GM21786 (cell line): ENCODE measurements at regions not wholly inside any gene's neighbourhood (a gene's known extent, or its start where the extent isn't known, plus 50 kb on each side); places are given as distances from the start of the nearest gene placed in this dataset.
"Not testable (repeated sequence)": the region's sequence is repeated elsewhere in the genome, so short reads cannot be mapped to it uniquely, and the experiment has no call there.

Experiments
- ATAC-seq: cut with Tn5 transposase; IDR thresholded peaks from one replicate; pipeline ENCODE4 v1.9.1; 2021; ENCODE audit not compliant: unreplicated experiment

DNA sequence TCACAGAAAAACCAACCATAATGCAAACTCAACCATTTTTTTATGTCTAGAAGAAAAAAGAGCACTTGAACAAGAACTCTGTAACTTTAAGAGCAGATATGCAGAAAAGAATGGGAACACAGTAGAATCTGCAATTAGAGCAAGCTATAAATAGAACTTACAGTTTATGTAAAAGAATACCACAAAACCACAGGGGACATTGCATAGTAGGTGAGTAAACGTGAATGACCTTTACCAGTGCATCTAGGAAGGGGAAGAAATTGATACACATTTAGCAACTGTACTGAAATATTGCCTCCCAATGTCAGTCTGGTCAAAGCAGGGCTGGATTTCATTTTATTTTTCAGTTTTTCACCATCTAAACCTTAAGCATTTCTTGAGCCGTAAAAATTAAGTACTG lies 242.2 kb upstream of the EDNRB start:
- peak; percentile 80 for ATAC-seq

DNA sequence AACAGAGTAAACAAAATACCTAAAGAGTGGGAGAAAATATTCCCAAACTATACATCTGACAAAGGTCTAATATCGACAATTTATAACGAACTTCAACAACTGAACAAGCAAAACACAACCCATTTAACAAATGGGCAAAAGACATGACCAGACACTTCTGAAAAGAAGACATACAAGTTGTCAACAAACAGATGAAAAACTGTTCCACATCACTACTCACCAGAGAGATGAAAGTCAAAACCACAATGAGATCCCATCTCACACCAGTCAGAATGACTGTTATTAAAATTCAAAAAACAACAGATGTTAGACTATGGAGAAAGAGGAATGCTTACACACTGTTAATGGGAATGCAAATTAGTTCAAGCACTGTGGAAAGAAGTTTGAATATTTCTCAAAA lies 233.8 kb upstream of the EDNRB start:
- ATAC-seq = no peak

DNA sequence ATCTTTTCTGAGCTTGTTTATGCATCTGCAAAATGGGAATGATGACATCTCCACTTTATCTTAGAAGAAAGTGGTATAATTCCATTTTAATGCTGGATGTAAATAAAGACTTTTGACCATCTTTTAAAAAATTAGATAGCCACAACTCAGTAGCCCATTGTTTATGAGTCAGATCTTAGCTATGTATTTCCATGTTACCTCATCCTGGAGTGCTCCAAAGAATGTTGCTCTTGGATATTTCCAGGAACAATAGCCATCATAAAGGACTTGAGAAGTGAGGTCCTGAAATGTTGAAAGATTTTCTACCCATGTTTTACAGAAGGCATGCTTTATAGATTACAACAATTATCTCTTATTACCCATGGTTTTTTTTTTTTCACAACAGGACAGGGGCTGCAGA lies 229.3 kb upstream of the EDNRB start:
- ATAC-seq = no peak

DNA sequence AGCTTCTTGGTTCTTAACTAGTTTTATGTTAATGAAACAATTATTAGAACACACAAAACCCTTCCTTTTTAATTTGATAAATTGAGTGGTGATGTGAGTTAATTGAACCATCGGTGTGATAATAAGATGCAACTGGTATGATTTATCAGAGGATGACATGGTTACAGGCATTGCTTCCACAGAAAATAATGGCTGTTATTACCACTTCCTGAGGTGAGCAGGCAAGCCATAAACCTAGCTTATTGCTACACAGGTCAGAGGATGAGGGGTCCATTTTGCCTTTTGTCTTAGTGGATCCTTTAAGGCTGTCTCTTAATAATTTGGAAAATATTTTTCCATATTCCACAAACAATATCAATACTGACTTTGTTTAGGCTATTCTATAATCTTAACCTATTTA lies 226.6 kb upstream of the EDNRB start:
- ATAC-seq = no peak

DNA sequence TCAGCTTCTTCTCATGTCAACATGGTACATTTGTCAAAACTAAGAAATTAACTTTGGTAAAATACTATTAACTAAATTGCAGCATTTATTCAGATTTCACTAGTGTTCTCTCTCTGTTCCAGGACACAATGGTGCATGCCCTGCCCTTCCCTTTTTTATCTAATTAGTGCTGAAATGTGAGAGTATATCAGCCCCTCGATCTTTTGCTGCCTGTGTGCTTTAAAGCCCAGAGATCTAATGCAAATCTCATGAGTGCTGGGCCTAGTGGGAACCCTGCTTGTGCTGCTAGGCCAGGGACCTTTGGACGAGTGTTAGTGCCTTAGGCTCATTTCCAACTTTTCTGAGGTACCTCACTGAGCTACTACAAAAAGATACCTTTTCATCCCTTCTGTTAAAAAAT lies 221.1 kb upstream of the EDNRB start:
- ATAC-seq = no peak

DNA sequence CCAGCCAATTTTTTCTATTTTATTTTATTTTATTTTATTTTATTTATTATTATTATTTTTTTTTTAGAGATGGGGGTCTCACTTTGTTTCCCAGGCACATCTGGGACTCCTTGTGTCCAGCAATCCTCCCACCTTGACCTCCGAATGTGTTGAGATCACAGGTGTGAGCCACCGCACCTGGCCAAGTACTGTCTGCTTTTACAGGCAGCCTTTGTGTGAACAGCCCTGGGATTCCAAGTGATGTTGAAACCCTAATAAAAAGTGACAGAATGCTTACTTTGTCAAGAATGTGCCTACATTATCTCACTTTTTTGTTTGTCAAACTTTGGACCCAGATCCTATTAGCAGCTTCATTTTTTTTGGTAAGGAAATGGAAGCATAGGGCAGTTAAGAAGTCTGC lies 220.1 kb upstream of the EDNRB start:
- no peak for ATAC-seq

DNA sequence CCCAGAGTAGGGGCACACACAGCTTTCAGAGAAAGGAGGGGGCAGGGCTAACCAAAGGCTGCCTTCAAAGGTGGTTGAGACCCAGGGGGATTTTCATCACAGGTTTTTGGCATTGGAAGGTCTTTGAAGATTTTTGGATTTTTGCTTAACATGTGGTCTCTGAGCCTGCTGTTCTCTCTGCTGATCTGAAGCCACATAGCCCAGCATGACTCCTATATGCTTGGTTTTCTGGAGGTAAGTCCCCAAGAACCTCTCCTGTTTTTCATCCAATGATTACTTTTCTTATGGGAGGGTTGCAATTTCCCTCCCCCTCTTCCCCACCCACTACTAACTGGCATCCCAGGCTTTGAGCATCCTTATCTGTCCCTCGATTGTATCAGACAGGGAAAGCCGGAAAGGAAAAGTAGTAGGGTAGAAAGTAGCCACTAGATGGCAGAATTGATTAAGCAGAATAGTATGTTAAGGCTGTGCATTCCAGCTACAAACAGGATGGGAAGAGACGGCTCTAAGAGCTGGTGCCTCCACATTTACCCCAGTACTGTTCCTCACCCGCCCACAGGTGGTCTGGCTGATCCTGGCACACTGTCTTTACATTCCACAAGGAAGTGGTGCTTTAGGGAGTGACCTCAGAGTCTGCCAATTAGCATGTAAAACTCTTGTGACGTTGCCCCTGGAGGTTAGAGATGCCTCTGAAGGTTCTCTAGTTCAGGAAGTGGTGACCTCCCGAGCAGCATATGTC lies 218.9 kb upstream of the EDNRB start:
- ATAC-seq = peak; percentile 89

DNA sequence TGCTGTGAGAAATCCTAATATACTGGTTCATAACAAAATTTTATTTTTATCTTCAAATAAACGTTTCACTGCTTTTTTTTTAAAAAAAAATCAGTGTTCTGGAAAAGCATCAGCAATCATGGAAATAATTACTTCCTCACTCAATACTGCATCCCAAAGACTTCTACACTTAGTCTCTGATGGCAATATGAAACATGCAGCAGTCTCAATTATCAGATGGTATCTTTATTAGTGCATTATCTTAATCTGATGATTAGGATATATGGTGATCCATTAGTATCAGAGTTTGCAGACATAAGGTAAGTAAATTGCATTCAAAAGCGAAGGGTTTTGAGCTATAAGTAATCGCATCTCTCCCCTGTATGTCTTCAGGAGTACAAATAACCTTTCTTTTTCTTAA lies 218.3 kb upstream of the EDNRB start:
- ATAC-seq = no peak

DNA sequence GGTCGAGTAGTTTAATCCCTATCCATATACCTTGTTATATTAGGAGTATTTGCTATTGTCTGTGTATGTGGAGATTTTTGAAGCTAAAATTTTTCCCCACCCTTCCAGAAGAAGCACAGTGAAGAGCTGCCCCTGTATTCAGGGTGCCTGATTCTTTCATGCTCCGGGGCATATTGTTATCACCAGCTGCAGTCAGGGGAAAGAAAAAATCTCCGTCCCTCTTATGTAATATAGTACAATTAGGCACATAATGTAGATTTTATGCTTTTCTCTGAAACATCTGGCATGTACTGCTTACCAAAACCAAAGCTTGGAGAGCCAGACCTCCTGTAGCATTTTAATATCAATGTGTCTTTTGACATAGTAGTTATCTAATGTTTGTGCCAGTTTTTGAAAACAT lies 214.9 kb upstream of the EDNRB start:
- ATAC-seq = no peak

DNA sequence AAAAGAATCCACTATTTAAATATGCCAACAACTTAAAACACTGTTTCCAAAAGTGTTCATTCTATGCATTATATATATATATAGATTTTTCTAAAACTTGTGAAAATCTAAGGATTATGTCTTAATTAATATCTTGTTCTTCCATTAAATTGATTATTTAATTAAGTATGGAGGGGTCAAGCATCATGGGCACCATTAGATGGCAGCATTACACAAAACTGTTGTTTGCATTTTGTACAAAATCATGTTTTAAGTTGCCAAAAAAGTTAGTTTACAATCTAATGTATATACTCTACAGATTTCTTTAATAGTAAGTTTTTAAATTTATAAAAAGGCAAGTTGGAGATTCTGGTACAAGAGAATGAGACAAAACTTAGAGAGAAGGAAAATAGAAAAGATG lies 213.2 kb upstream of the EDNRB start:
- no peak for ATAC-seq

DNA sequence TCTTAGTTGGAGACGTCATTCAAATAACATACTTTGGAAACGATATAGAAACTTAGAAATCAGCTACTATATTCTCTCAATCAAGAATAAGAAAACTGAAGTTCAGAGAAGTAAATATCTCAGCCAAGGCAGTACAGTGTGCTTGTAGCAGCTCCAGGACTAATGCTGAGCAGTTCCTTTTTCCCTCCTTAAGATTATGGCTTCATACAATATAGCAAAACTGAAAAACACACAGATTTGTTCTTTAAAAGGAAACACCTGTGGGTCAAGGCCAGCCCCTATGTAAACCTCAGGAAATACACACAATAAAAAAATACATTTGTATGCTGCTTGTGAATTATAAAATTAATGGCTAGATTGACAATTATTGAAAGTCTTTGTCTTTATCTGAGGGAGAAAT lies 212.7 kb upstream of the EDNRB start:
- no peak for ATAC-seq

DNA sequence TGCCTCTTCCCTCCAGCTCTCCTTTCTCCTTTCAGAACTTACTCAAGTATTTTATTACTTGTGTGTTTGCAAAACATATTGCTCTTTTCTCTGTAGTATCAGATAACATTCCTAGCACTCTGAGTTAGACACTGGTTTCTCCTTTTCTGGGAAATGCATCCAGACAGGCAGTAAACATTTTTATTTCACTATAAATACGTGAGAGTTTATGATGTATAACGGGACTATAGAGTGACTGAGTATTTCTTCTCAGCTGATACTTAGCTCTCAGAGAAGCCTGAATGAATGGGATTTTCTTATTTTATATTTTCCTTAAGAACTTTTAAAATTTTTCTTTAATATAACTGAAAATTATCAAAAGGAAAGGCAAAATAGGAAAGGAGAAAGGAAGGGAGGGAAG lies 211.2 kb upstream of the EDNRB start:
- ATAC-seq = no peak

DNA sequence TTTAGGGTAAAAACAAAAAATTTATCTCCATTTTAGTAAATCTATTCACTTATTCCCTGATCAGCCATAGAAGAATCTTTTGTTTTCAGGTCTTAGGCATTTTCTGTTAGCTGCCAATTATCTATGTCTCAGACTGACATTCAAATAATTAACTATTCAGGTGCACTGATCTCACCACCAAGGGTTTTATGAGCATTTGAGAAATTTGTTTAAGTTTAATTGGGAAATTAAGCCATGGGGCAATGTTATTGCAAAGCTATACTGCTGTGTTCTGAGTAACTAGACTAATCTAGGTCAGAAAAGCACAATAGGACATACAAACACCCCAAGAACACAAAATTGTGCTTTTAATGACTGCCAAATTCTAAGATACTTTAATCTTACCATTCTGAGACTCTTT lies 210.7 kb upstream of the EDNRB start:
- no peak for ATAC-seq

DNA sequence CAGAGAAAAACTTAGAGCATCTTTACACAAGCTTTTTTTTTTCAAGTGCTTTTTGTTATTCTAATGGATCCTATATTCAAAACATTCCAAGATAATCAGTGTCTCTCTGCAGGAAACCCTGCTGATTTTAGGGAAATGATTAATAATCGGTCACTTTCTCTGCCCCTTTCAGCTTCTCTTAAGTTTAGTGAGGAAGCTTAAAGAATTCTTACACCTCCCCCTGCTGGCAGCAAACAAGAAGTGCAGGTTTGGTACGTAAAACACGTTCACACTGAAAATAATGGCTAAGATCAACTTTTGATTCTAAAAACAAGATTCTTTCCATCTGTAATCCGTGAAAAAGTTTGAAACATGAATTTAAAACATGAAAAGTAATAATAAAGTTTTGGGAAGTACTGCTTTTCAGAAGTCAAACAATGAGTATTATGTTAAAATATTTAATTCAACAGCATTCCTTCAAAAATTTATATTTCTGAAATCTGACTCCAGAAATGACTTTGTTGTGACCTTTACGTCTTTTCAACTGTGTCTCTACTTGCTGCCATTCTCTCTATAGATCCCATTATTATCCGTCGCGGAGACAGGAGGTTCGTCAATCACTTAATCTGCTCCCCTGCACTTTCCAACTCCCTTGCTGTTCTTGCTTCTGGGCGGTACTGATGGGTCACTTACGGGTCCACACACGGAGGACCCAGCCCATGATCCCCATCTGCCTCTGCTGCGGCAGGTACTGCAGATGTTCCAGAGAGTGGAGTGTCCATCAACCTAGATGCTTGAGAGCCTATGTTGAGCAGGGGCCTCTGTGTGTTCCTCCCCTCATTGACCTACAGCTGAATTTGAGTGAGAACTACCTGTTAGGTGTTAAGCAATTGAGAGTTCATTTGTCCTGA lies 203.1 kb upstream of the EDNRB start:
- ATAC-seq = peak; percentile 47

DNA sequence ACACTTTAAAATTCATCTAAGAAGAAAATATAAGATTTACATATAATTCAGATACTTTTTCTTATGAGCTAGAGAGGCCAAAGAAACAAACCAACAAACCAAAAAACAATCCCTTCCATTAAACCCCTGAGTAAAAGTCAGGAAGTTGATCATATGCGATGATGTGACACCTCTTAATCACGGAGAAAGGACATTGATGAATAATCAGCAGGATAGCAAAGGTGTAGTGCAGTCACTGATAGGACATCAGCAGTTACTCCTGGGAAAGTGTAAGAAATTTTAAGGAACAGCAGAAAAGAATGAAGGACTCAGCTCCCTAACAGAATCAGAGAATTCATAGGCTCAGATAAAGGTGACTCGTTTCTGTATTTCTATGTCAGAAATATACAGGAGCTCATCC lies 202.4 kb upstream of the EDNRB start:
- no peak for ATAC-seq

DNA sequence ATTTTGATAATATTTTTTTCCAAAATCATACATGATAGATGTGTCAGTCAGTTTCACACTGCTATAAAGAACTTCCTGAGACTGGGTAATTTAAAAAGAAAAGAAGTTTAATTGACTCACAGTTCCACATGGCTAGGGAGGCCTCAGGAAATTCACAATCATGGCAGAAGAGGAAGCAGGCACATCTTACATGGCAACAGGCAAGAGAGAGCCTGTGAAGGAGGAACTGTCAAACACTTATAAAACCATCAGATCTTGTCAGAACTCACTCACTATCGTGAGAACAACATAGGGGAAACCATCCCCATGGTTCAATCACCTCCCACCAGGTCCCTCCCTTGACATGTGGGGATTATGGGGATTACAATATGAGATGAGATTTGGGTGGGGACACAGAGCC lies 201.5 kb upstream of the EDNRB start:
- ATAC-seq = not testable (repeated sequence)

DNA sequence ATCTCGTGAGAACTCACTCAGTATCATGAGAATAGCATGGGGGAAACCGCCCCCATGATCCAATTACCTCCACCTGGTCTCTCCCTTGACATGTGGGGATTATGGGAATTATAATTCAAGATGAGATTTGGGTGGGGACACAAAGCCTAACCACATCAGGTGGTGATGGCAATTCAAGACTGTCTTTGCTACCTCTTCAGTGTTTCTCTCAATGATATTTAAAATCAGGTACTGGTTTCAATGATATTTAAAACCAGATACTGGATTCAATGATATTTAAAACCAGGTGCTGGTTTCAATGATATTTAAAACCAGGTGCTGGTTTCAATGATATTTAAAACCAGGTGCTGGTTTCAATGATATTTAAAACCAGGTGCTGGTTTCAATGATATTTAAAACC lies 198.4 kb upstream of the EDNRB start:
- peak; percentile 35 for ATAC-seq

DNA sequence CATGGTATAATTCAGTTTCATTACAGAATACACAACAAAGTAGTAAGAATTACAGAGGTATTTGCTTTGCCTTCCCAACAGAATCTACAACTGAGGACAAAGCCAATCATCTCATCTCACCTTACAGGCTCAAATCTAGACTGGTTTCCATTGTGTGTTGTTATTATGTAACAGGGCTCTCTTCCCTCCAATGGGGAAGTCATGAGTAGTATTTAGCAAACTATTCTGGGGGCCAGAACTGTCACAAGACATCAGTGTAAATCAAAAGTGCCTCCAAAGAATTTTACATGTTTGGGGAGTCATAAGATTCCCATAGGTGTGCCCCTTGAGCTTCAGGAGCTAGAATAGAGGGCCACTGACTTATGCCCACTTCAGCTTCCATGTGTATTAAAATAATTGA lies 187.0 kb upstream of the EDNRB start:
- no peak for ATAC-seq

DNA sequence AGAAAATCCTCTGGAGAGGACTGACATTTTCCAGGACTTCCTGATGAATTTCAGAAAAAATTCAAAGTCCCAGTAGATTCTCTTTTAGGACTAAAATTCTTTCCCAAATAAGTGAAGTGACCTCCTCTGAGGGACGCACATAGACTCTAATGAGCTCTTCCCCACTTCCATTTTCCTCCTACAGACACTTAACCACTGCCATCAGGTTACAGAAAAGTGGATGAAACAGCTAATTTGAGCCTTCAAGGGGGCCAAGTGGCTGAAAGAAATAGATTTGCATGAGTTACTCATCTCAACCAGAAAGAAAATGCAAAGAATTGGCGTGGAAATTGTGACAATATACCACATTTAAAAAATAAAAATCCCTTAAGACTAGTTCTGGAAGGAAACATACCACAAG lies 185.3 kb upstream of the EDNRB start:
- ATAC-seq = no peak

DNA sequence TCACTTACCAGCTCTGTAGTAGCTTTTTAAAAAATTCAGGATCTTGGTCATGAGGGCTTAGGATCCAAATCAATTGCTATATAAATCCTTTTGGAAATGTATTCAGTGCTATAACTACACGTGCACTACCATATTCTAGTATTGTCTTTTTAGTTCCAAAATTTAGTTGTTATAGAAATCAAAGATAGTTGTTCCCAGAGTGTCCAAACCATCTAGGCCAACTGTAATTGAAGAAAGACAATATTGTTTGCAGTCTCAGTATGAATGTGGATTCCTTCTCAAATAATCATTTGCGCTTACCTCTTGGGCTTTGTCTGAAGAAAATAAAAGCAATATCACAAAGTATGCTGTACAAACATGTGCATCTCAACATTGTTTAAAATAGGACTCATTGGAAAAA lies 184.1 kb upstream of the EDNRB start:
- no peak for ATAC-seq

DNA sequence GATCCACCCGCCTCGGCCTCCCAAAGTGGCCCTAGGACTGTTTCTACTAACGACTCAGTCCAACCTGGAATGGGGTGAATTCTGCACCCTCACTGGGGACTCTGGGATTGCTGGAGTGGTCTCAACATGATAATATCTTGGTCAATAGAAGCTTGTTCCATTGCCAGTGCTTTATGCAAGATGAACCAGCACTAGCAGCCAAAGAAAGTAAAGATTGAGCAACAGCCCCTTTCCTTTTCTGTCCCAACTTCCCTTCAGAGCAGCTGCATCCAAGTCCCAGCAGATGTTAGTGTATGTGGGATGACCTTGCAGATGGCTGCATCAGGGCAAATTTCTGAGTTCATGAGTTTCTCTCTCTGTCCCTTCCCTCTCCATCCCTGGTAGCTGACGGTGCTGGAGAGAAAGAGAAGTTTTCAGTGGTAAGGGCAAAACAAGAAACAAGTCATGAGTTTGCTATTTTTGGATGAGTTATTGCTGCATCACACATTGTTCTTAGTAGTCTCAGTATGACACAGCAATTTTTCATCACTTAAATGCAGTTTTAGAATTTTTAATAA lies 183.6 kb upstream of the EDNRB start:
- peak; percentile 58 for ATAC-seq

DNA sequence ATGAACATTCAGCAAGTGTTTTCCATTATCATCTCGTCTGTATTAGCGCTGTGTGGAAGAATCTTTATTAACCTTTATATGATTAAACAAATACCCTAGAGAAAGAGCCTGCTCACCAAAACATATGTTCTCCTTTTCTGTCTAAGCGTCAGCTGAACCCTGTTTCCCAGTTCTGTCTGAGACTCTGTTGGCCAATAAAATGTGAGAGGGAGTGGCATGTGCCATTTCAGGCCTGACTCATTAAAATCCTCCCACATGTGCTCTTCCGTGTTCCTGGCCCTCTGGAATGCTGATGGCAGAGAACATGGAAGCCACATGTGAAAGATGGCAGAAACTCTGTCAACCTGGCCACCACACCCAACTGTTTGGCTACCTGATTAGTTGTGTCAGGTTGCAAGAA lies 181.9 kb upstream of the EDNRB start:
- no peak for ATAC-seq
